Keratinocyte (primary cell): ENCODE measurements at regions not wholly inside any gene's neighbourhood (a gene's known extent, or its start where the extent isn't known, plus 50 kb on each side); places are given as distances from the start of the nearest gene placed in this dataset.

ENCODE experiments used
- CTCF ChIP-seq, 3 experiments: IDR thresholded peaks in 1 of 3; conservative IDR thresholded peaks in 1 of 3; optimal IDR thresholded peaks in 1 of 3; 2 replicates in 2 of 3; 3 replicates in 1 of 3; pipeline versions ENCODE3 to v1.5.1; 2011; ENCODE audit warnings: low read length in 3 of 3, mild to moderate bottlenecking in 3 of 3, moderate library complexity in 2 of 3, control low read depth in 1 of 3, inconsistent platforms in 1 of 3; ENCODE audit not compliant: insufficient read depth in 2 of 3; ENCODE audit errors: extremely low read depth in 1 of 3
- EZH2 ChIP-seq: IDR thresholded peaks from one replicate; pipeline ENCODE4 v1.6.1; 2012; ENCODE audit warnings: inconsistent platforms, mild to moderate bottlenecking, low read length, moderate library complexity

GRCh38 chr18:46414863-46415262 lies 242.2 kb downstream of the LOXHD1 start:
- TF ChIP-seq CTCF (optimal IDR thresholded peaks at IDR 0.05 in 1 of 3, IDR thresholded peaks at IDR 0.05 in 1 of 3, conservative IDR thresholded peaks at IDR 0.05 in 1 of 3; ENCODE audit: extremely low read depth in 1 of 3, insufficient read depth in 2 of 3, low read length in 3 of 3) (no peak), EZH2 (no peak)
